H9 (cell line): ENCODE measurements at regions not wholly inside any gene's neighbourhood (a gene's known extent, or its start where the extent isn't known, plus 50 kb on each side); places are given as distances from the start of the nearest gene placed in this dataset.

ENCODE experiments used
- DNase-seq: peaks from one replicate; pipeline ENCODE4 v3.0.0-alpha.2; 2017
- H2AFZ ChIP-seq: one replicate; pipeline ENCODE4 v1.6.1; 2013; ENCODE audit warnings: mild to moderate bottlenecking, low read length, control low read depth, moderate library complexity
- H2AK5ac ChIP-seq: 2 replicates; pipeline ENCODE4 v1.6.1; 2013; ENCODE audit warnings: low read length, control low read depth, mixed read lengths; ENCODE audit not compliant: insufficient read length
- H2BK120ac ChIP-seq: one replicate; pipeline ENCODE4 v1.6.1; 2013; ENCODE audit warnings: low read depth, mild to moderate bottlenecking, low read length, control low read depth, inconsistent platforms; ENCODE audit not compliant: poor library complexity, severe bottlenecking
- H2BK12ac ChIP-seq: 2 replicates; pipeline ENCODE4 v1.6.1; 2013; ENCODE audit warnings: low read length, control low read depth, mixed read lengths, low read depth; ENCODE audit not compliant: insufficient read length
- H2BK15ac ChIP-seq: 2 replicates; pipeline ENCODE4 v1.6.1; 2013; ENCODE audit warnings: low read depth, low read length, control low read depth
- H2BK20ac ChIP-seq: one replicate; pipeline ENCODE4 v1.6.1; 2013; ENCODE audit warnings: low read depth, mild to moderate bottlenecking, low read length, control low read depth, inconsistent platforms; ENCODE audit not compliant: poor library complexity, severe bottlenecking
- H2BK5ac ChIP-seq: 2 replicates; pipeline ENCODE4 v1.6.1; 2013; ENCODE audit warnings: low read length, control low read depth, mixed read lengths; ENCODE audit not compliant: insufficient read length
- H3K14ac ChIP-seq: 2 replicates; pipeline ENCODE4 v1.6.1; 2013; ENCODE audit warnings: low read length, control low read depth; ENCODE audit not compliant: insufficient read depth
- H3K18ac ChIP-seq: 2 replicates; pipeline ENCODE4 v1.6.1; 2013; ENCODE audit warnings: low read depth, mild to moderate bottlenecking, mixed read lengths, low read length, control low read depth; ENCODE audit not compliant: insufficient read length
- H3K23ac ChIP-seq: 2 replicates; pipeline ENCODE4 v1.6.1; 2013; ENCODE audit warnings: low read length, control low read depth, mixed read lengths, low read depth; ENCODE audit not compliant: insufficient read length
- H3K23me2 ChIP-seq: 2 replicates; pipeline ENCODE4 v1.6.1; 2013; ENCODE audit warnings: low read depth, mild to moderate bottlenecking, mixed read lengths, low read length, control low read depth; ENCODE audit not compliant: insufficient read length, poor library complexity, severe bottlenecking
- H3K27ac ChIP-seq: 2 replicates; pipeline ENCODE4 v1.5.1; 2013; ENCODE audit warnings: low read length, control low read depth, mixed read lengths, low read depth; ENCODE audit not compliant: insufficient read length
- H3K27me3 ChIP-seq: 2 replicates; pipeline ENCODE4 v1.6.1; 2013; ENCODE audit warnings: low read length, control low read depth, inconsistent platforms; ENCODE audit not compliant: insufficient read depth
- H3K4ac ChIP-seq: 2 replicates; pipeline ENCODE4 v1.6.1; 2013; ENCODE audit warnings: low read depth, mild to moderate bottlenecking, control low read depth, inconsistent platforms, low read length, moderate library complexity
- H3K4me1 ChIP-seq: 2 replicates; pipeline ENCODE4 v1.6.1; 2013; ENCODE audit warnings: low read length, control low read depth, inconsistent platforms; ENCODE audit not compliant: insufficient read depth
- H3K4me2 ChIP-seq: 2 replicates; pipeline ENCODE4 v1.6.1; 2013; ENCODE audit warnings: low read length, control low read depth, mixed read lengths; ENCODE audit not compliant: insufficient read length, insufficient read depth
- H3K56ac ChIP-seq: 2 replicates; pipeline ENCODE4 v1.6.1; 2013; ENCODE audit warnings: low read depth, mild to moderate bottlenecking, mixed read lengths, low read length, control low read depth; ENCODE audit not compliant: insufficient read length
- H3K79me1 ChIP-seq: 2 replicates; pipeline ENCODE4 v1.6.1; 2013; ENCODE audit warnings: low read depth, mild to moderate bottlenecking, moderate library complexity, low read length, control low read depth, inconsistent platforms; ENCODE audit not compliant: insufficient read depth, poor library complexity, severe bottlenecking
- H3K79me2 ChIP-seq: 2 replicates; pipeline ENCODE4 v1.6.1; 2013; ENCODE audit warnings: low read length, control low read depth, inconsistent platforms; ENCODE audit not compliant: insufficient read depth
- H3K9ac ChIP-seq: 2 replicates; pipeline ENCODE4 v1.6.1; 2013; ENCODE audit warnings: low read length, control low read depth, mixed read lengths; ENCODE audit not compliant: insufficient read length; ENCODE audit errors: extremely low read depth
- H3K9me3 ChIP-seq: one replicate; pipeline ENCODE4 v1.6.1; 2013; ENCODE audit warnings: low read depth, low read length, inconsistent platforms; ENCODE audit not compliant: control insufficient read depth
- H3T11ph ChIP-seq: one replicate; pipeline ENCODE4 v1.6.1; 2013; ENCODE audit warnings: mild to moderate bottlenecking, low read length, control low read depth, inconsistent platforms
- H4K20me1 ChIP-seq: one replicate; pipeline ENCODE4 v1.6.1; 2013; ENCODE audit not compliant: control insufficient read depth, insufficient read length, insufficient read depth
- H4K5ac ChIP-seq: 2 replicates; pipeline ENCODE4 v1.6.1; 2013; ENCODE audit warnings: low read depth, mild to moderate bottlenecking, mixed read lengths, low read length, control low read depth; ENCODE audit not compliant: insufficient read length
- H4K8ac ChIP-seq: replicated peaks from 2 replicates; pipeline ENCODE4 v1.6.1; 2013; ENCODE audit warnings: low read length, control low read depth, mixed read lengths, low read depth; ENCODE audit not compliant: insufficient read length
- H4K91ac ChIP-seq: 2 replicates; pipeline ENCODE4 v1.6.1; 2013; ENCODE audit warnings: low read depth, mild to moderate bottlenecking, moderate library complexity, mixed read lengths, low read length, control low read depth; ENCODE audit not compliant: insufficient read length
- H3K27ac Mint-ChIP-seq, 3 experiments: 2 replicates in 2 of 3; 3 replicates in 1 of 3; pipeline ENCODE4 v1.8.0; 2020 to 2021; ENCODE audit warnings: mixed read lengths in 3 of 3, mild to moderate bottlenecking in 1 of 3, moderate library complexity in 1 of 3
- H3K27me3 Mint-ChIP-seq: 2 replicates; pipeline ENCODE4 v1.8.0; 2021; ENCODE audit warnings: low read depth, mild to moderate bottlenecking, moderate library complexity, mixed read lengths
- H3K36me3 Mint-ChIP-seq, 3 experiments: 2 replicates in 2 of 3; 3 replicates in 1 of 3; pipeline ENCODE4 v1.8.0; 2020 to 2021; ENCODE audit warnings: low read depth in 3 of 3, mixed read lengths in 3 of 3; ENCODE audit not compliant: insufficient read depth in 1 of 3
- H3K4me1 Mint-ChIP-seq, 2 experiments: 2 replicates each; pipeline ENCODE4 v1.8.0; 2020; ENCODE audit warnings: mixed read lengths in 2 of 2
- H3K4me3 Mint-ChIP-seq, 2 experiments: 2 replicates in 1 of 2; 3 replicates in 1 of 2; pipeline ENCODE4 v1.8.0; 2020 to 2021; ENCODE audit warnings: mild to moderate bottlenecking in 2 of 2, mixed read lengths in 2 of 2, moderate library complexity in 1 of 2
- H3K9me3 Mint-ChIP-seq, 2 experiments: 2 replicates in 1 of 2; 3 replicates in 1 of 2; pipeline ENCODE4 v1.8.0; 2020; ENCODE audit warnings: mild to moderate bottlenecking in 2 of 2, mixed read lengths in 2 of 2, moderate library complexity in 1 of 2
- CTCF ChIP-seq: fragments of 200-600 bp; sonication (generic); conservative IDR thresholded peaks from 3 replicates; pipeline ENCODE4 v1.8.0; 2021; ENCODE audit warnings: antibody characterized with exemption, mild to moderate bottlenecking
- WGBS: extraction: QIAGEN DNeasy Blood & Tissue Kit; methylation state at CpG from one replicate; pipeline ENCODE4 v1.1.7; 2013; ENCODE audit warnings: missing lambda C conversion rate, low lambda C conversion rate, mixed read lengths; ENCODE audit not compliant: insufficient read length; ENCODE audit errors: extremely low coverage; 5-methylcytosine and 5-hydroxymethylcytosine counted together

- Histone ChIP-seq H3K56ac (no peak overlapping the region), H3K9me3 (no peaks in the 10 kb centered on the region), H3K27ac (no peak overlapping the region), H3K79me2 (no peaks in the 10 kb centered on the region), H4K8ac (no peak overlapping the region), H3K18ac (no peak overlapping the region), H3K4ac (no peak overlapping the region), H4K5ac (no peak overlapping the region), H4K20me1 (no peaks in the 10 kb centered on the region), H2BK120ac (no peak overlapping the region), H2BK20ac (no peak overlapping the region), H4K91ac (no peak overlapping the region), H3K79me1 (no peaks in the 10 kb centered on the region), H3K27me3 (no peaks in the 10 kb centered on the region), H2AFZ (no peak overlapping the region), H2BK5ac (no peak overlapping the region), H2BK15ac (no peak overlapping the region), H3T11ph (no peak overlapping the region), H3K4me2 (no peak overlapping the region), H2BK12ac (no peak overlapping the region), H3K23me2 (no peaks in the 10 kb centered on the region), H3K9ac (no peak overlapping the region), H3K23ac (no peak overlapping the region), H3K14ac (no peak overlapping the region), H2AK5ac (no peak overlapping the region), H3K4me1 (no peaks in the 10 kb centered on the region)
- no peaks in the 10 kb centered on the region; a peak in 1 of 5 replicates for H3K9me3 Mint-ChIP-seq
- no peak for TF ChIP-seq CTCF
- peaks cover 11 to 15% of the 10 kb centered on the region in 2 experiments; a peak in 3 of 4 replicates for H3K4me1 Mint-ChIP-seq
- no CpG with 5 or more reads among the region's 6 CpGs for WGBS
- DNase-seq: no peak
- no peak overlapping the region for H3K4me3 Mint-ChIP-seq
- no peaks in the 10 kb centered on the region for H3K27me3 Mint-ChIP-seq
- H3K27ac Mint-ChIP-seq: no peak overlapping the region
- H3K36me3 Mint-ChIP-seq: no peaks in the 10 kb centered on the region
Measured at GRCh38 chr10:106053061-106053460, 1111.4 kb downstream of the SORCS1 start.
